Lower lobe of right lung (tissue), 2 donors: ENCODE measurements at regions not wholly inside any gene's neighbourhood (a gene's known extent, or its start where the extent isn't known, plus 50 kb on each side); places are given as distances from the start of the nearest gene placed in this dataset.

Source experiments
- ATAC-seq, 2 donors: fragments of 200-7000 bp; cut with Tn5 transposase; one replicate each; pipeline ENCODE4 v1.9.1; 2020 to 2022; ENCODE audit warnings: mild to moderate bottlenecking in 2 of 2, moderate library complexity in 2 of 2
- DNase-seq: peaks from one replicate; pipeline ENCODE4 v3.0.0-alpha.2; 2020
- H3K27ac ChIP-seq: fragments of 200-600 bp; one replicate; pipeline ENCODE4 v1.8.0; 2022
- H3K27me3 ChIP-seq: fragments of 200-600 bp; one replicate; pipeline ENCODE4 v1.8.0; 2022; ENCODE audit warnings: low read depth
- H3K36me3 ChIP-seq: fragments of 200-600 bp; one replicate; pipeline ENCODE4 v1.8.0; 2022; ENCODE audit warnings: mild to moderate bottlenecking
- H3K4me1 ChIP-seq: fragments of 200-600 bp; one replicate; pipeline ENCODE4 v1.8.0; 2022
- H3K4me3 ChIP-seq: fragments of 200-600 bp; one replicate; pipeline ENCODE4 v1.8.0; 2022; ENCODE audit warnings: mild to moderate bottlenecking
- H3K9me3 ChIP-seq: fragments of 200-600 bp; one replicate; pipeline ENCODE4 v1.8.0; 2022
- CTCF ChIP-seq: fragments of 200-600 bp; IDR thresholded peaks from one replicate; pipeline ENCODE4 v1.8.0; 2022; ENCODE audit warnings: antibody characterized with exemption, mild to moderate bottlenecking
- intact Hi-C: fragments of 100-400 bp; cut with DNase I; formaldehyde crosslinking; loops from one replicate; pipeline ENCODE4 v1.11.0; 2022
- donor health status: DM: no; HTN: yes; CAD: no; lungs with severe emphysema.

GRCh38 chr15:31489281-31489680, 162.6 kb downstream of the KLF13 start:
- Histone ChIP-seq H3K27me3 (peaks cover 7% of the 10 kb centered on the region), H3K4me3 (no peak overlapping the region), H3K4me1 (peaks cover 25% of the 10 kb centered on the region), H3K27ac (no peak overlapping the region), H3K36me3 (no peaks in the 10 kb centered on the region), H3K9me3 (peaks cover 6% of the 10 kb centered on the region)
- ATAC-seq (peak; percentile 1), DNase-seq (no peak)
- TF ChIP-seq CTCF, result no peak
- intact Hi-C loops, result loop anchor here (10.0 kb wide), 1 partner anchor 284 kb away; no protein-coding TSS in a partner anchor

GRCh38 chr15:31489801-31490646, 163.4 kb downstream of the KLF13 start:
- peaks cover 6% of the 10 kb centered on the region for H3K9me3 ChIP-seq
- intact Hi-C loops, result loop anchor here (10.0 kb wide), 1 partner anchor 285 kb away; no protein-coding TSS in a partner anchor
- H3K36me3 ChIP-seq, result no peaks in the 10 kb centered on the region
- H3K27ac ChIP-seq, result peak overlapping the region; percentile 16
- H3K27me3 ChIP-seq, result no peaks in the 10 kb centered on the region
- peak; percentile 90 for TF ChIP-seq CTCF
- H3K4me1 ChIP-seq, result peaks cover 25% of the 10 kb centered on the region
- H3K4me3 ChIP-seq, result no peak overlapping the region
- ATAC-seq (peak; percentile 74 to 83), DNase-seq (no peak)

- Histone ChIP-seq H3K9me3 (peaks cover 6% of the 10 kb centered on the region), H3K27ac (no peak overlapping the region), H3K27me3 (no peaks in the 10 kb centered on the region), H3K36me3 (no peaks in the 10 kb centered on the region), H3K4me3 (no peak overlapping the region), H3K4me1 (peaks cover 6% of the 10 kb centered on the region)
- no peak for DNase-seq
- TF ChIP-seq CTCF, result no peak
- no peak for ATAC-seq
- intact Hi-C loops, result no loop called here
Observed at GRCh38 chr15:31494786-31495185, 168.2 kb downstream of the KLF13 start.

GRCh38 chr15:31495281-31495680, 168.6 kb downstream of the KLF13 start:
- peaks cover 6% of the 10 kb centered on the region for H3K9me3 ChIP-seq
- no peak overlapping the region for H3K27ac ChIP-seq
- no peak overlapping the region for H3K4me3 ChIP-seq
- no peak for ATAC-seq
- H3K27me3 ChIP-seq, result no peaks in the 10 kb centered on the region
- H3K36me3 ChIP-seq, result no peaks in the 10 kb centered on the region
- DNase-seq, result no peak
- TF ChIP-seq CTCF, result no peak
- H3K4me1 ChIP-seq, result peaks cover under 1% of the 10 kb centered on the region
- intact Hi-C loops, result no loop called here

- intact Hi-C loops, result no loop called here
- ATAC-seq (no peak), DNase-seq (no peak)
- H3K9me3 ChIP-seq, result no peaks in the 10 kb centered on the region
- peaks cover 8% of the 10 kb centered on the region for H3K4me1 ChIP-seq
- H3K4me3 ChIP-seq, result no peak overlapping the region
- H3K36me3 ChIP-seq, result no peaks in the 10 kb centered on the region
- TF ChIP-seq CTCF, result no peak
- H3K27ac ChIP-seq, result no peak overlapping the region
- H3K27me3 ChIP-seq, result no peaks in the 10 kb centered on the region
Observed at GRCh38 chr15:31497838-31498237, 171.2 kb downstream of the KLF13 start.
